HK-2 (cell line): ENCODE measurements at regions not wholly inside any gene's neighbourhood (a gene's known extent, or its start where the extent isn't known, plus 50 kb on each side); places are given as distances from the start of the nearest gene placed in this dataset.
"Not testable (repeated sequence)": the region's sequence is repeated elsewhere in the genome, so short reads cannot be mapped to it uniquely, and the experiment has no call there.

Experiments used
- DNase-seq: peaks from one replicate; pipeline ENCODE4 v3.0.0-alpha.2; 2018; ENCODE audit not compliant: unreplicated experiment

DNA sequence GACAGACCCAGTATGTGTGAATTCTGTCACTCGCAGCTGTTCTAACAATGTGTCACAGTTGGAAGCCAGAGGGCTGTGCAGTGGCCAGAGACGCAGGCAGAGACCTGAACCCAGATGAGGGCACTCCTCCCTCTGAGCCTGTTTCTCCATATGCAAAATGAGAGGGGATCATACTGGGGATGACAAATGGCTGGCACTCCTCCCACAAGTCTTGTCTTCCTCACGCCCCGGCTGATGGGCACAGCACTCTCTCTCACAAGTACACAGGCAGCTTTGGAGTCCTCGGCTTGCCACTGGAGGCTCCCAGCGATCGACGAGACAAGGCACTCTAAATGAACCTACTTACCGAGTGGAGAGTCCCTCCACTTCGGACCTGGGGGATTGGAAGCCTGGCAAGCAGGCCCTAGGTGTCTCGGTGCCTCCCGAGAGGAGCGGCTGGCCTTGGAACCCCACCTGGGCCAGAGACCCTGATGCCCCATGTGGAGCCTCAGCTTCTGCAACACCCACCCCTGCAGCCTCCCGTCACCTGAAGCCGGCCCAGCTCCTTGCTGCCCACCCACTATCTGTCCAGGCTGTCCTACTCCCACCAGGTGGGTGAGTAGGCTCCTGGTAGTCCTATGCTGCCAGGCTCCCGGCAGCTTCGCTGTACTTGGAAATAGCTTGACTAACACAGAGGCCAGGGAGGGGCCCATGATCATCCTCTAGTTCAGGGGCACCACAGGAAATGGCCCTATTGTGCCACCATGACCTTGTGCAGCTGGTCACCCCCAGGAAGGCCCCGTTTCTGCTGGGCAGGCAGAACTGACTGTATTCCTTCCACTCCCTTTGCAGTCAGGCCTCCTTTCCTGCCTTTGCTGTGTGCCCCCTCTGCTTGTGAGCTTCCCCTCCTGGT is 65.0 kb upstream of the IQSEC1 start:
- DNase-seq = no peak

DNA sequence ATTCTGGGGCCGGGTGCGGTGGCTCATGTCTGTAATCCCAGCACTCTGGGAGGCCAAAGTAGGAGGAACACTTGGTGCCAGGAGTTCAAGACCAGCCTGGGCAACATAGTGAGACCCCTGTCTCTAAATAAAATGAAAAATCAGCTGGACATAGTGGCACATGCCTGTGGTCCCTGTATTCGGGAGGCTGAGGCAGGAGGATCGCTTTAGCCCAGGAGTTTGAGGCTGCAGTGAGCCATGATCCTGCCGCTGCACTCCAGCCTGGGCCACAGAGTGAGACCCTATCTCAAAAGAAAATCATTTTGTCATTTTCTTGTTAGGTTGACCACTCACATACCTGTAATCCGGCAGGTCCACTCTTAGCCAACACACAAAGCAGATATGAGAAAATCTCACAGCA is 63.6 kb upstream of the IQSEC1 start:
- DNase-seq = not testable (repeated sequence)

DNA sequence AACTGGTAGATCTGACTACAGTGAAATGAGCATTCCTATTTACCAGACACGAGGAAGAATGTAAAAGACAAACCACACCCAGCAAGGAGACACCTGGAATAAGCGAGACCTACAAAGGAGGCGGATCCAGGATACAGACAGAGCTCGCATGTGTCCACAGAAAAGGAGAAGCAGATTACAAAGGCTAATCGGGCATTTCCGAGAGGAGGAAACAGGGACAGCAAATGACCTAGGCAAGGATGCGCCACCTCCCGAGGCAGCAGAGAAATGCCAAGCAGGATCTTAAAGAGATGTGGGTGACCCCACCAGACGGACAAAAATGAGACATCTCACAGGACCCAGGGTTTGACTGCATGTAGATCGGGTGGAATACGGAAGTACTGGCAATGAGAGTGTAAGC is 63.2 kb upstream of the IQSEC1 start:
- no peak for DNase-seq

DNA sequence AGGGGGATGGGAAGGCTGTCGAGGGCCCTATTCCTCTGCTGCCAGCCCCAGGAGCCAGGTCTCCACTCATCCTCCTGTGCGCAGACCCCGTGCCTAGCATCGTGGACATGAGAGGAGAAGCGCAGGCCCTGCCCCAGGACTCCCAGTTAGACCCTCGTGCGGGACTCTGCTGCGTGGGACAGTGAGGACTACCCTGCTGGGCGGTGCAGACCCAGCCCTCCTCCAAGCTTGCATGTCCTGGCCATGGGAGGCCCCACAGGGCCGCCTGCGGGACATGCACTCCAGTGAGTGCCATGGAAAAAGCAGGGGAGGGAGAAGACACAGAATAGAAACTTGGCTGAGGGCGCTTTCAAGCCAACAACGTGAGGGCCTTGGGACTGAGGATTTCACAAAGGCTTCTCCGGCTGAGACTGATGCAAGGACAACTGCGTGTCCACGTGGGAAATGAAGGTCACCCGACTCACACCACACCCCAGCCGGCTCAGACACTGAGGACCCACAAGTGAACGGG is 62.6 kb upstream of the IQSEC1 start:
- no peak for DNase-seq

DNA sequence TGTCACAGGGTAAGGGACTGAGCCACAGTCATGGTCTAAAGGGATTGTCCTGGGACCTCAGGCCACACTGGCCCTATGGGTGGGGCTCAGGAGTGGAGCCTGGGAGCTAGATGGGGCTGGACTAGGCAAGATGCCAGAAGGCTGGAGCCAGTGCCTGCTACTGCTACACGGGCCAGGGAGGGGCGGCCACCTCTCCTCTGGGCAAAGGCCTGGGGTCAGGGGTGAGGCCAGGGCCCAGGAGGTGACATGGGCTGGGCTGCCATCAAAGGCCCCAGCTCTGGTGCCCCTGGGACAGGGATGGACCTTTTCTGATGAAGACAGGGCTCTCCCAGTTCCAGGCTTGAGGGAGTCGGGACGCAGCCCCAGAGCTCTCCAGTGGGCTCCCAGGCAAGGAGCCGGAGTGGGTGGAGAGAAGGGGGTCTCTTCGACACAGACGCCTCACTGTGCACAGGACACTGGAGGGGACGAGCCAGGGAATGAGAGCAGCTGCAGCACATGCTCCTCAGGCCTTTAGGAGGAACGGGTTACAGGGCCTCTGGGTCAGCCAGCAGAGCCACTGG is 62.1 kb upstream of the IQSEC1 start:
- DNase-seq = no peak

DNA sequence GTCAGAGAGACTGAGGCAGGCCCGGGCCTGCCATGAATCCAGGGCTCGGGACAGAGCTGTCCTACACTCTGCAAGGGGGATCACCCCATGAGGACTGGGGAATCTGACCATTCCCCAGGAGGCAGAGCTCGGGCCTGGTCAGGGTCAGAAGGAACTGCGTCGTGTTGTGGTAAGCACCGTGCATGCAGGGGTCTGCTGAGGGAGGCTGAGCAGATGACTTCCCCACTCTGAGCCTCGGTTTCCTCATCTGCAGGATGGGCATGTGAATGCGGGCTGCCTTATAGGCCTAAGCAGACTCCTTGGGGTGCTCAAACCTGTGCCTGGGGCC is 61.6 kb upstream of the IQSEC1 start:
- DNase-seq = no peak

DNA sequence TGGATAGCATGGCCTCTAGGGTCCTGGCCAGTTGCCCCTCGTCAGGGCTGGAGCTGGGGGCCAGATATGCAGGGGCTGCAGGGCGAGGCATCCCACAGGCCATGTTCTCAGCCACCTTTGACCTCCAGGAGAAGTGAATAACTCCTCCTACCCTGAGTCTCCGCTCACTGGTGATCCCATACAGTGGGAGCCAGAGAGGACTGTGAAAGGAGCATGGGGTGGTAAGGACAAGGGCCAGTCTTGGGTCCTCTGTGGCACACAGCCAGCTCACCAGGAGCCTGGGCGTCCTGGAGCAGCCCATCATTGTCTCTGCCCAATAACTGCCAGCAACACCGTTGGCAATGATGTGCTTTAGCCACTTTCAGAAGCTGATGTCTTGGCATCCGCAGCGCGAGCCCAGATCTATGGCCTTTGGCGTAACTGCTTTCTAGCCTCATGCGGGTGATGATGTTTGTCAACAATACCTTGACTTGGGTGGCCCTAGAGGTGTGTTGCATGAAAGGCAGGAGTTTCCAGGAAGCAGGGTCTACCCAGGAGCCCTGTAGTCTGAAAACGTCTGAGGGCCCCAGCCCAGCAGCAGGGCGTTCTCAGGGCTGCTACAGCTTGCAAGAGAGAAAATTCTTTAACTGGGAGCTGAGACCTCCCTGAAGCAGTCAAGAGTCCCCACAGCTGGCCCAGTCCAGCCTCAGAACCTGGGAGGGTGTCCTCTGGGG is 61.1 kb upstream of the IQSEC1 start:
- DNase-seq = no peak

DNA sequence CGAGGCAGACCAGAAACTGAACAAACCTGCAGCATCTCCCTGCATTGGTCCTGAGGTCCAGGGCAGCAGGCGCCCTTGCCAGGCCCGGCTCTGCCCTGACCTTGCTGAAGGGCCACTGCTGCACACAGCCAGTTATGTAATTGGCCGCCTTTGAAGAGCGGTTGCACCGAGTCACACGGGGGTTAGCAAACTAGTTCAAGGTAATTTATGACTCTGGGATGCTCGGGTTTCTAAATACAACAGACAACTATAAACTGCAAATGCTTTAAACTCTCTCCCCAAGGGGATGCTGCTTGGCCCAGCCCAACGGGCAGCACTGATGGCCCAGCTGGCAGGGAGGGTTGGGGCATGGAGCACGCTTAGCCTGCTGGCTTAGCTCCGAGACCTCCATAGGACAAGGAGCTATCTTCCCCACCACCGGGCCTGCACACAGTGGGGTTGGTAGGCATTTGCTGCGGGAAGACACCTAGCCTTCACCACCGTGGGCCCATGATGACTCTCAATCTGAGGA is 60.3 kb upstream of the IQSEC1 start:
- no peak for DNase-seq

DNA sequence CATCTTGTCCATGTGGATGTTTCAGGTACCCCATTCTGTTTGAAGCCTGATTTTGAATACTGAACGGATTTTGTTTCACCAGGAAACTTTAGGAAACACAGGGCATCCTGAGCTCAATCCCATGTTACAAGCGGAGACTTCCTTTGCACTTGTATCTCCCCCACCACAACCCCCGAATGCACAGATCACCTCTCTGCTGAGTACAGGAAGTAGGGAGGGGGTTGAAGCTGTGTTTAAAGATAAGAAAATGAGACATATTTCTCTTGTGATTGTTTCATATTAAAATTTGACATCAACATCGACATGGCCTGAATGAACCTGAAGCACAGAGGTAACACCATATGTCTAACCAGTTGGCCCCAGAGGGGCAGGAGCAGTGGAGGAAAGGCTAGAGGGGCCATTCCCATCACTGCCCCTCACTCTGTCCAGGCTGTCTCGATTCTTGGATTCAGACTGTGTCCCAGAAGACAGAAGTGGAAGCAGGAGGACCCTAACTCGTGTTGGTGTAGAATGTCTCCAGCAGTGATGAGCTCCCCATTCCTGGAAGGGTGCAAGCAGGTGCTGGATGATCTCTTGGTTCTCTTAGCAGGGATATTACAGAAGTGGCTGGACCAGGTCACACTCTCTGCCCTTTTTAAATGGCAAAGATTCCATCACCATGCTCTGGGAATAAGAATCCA is 59.6 kb upstream of the IQSEC1 start:
- no peak for DNase-seq

DNA sequence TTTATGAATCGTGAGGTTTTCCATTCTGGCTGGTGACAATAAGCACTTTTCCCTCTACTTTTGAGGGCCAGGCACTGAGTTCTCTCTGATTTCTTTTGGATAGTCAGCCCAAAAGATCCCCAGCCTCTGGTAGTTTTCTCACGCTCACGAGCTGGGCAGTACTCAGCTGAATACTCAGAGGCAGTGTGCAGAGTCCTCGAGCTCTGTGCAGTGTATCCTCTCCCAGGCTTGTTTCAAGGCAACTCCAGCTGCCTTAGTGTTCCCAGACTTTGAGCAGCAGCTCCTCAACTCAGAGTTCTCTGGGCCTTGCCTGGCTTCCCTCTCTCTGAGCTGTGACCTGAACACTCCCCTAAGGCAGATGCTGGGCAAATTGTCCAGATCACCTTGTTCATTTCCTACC is 59.1 kb upstream of the IQSEC1 start:
- DNase-seq = no peak

DNA sequence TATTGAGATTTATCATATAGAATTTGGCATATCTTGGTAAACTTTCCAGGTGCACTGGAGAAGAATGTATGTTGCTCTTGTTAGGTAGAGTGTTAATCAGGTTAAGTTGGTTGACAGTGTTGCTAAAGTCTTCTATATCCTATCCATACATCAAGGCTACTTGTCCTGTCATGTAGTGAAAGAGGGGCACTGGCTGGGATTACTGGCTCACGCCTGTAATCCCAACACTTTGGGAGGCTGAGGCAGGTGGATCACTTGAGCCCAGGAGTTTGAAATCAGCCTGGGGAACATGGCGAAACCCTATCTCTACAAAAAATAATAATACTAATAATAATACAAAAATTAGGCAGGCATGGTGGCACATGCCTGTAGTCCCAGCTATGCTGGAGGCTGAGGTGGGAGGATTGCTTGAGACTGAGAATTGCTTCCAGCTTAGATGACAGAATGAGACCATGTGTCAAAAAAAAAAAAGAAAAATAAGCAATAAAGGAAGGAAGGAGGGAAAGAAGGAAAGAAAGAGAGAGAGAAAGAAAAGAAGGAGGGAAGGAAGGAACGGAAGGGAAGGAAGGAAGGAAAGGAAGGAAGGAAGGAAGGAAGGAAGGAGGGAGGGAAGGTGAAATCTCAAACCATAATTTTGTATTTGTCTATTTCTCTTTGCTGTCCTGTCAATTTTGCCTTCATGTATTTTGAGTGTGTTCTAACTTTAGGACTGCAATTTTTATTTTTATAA is 57.4 kb upstream of the IQSEC1 start:
- no peak for DNase-seq

DNA sequence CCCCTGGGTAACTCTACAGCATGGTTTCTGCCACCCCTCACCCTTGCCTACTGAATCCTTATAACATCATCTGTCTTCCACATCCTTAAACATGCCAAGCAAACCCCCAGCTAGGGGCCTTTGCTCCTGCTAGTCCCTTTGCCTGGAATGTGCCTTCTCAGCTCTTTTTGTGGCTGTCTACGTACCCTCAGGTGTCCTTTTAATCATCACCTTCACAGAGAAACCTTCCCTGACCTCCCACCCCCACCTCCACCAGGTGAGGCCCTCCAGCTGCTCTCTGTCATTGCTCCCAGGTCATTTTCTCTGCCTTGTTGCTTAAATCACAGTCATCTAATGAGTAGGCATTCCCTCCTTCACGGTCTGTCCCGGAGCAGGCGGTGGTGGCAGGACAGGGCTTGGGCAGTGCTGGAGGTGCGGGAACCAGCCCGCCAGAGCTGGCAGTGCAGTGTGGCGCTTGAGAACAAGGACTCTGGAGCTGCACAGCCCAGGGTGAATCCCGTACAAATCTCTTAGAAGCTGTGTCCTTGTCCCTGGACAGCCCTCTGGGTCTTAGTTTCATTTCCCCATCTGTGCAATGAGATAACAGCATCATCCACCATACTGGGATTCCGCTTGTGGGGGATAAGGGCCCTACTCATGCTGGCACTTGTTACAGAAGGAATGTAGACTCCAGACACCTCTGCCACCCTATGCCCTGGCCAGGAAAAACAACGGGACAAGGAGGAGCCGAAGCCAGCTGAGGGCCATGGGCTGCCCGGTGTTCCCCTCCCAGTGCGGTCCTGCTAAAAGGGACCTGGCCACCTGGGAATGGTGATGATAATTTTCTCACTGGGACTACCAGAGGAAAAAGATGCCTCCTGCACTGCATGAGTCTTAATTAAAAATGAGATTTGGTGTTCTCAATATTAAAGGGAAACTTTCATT is 52.1 kb upstream of the IQSEC1 start:
- no peak for DNase-seq

DNA sequence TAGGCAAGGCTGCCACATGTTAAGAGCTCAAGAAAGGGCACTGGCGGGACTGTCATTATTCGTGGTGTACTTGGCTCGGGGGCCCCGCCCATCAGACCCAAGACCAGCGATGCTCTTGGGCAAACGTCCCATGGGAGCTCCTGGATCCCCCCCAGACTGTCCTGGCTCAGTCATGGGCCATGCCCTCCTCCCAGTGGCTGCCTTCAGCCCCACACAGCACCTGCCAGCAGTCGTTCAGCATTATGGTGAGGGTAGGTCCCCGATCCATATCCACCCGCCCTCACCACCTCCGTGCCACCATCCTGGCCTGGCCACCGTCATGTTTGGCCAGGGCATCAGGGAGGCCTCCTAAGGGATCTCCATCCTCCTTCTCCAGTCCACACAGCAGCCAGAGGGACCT is 51.4 kb upstream of the IQSEC1 start:
- no peak for DNase-seq

DNA sequence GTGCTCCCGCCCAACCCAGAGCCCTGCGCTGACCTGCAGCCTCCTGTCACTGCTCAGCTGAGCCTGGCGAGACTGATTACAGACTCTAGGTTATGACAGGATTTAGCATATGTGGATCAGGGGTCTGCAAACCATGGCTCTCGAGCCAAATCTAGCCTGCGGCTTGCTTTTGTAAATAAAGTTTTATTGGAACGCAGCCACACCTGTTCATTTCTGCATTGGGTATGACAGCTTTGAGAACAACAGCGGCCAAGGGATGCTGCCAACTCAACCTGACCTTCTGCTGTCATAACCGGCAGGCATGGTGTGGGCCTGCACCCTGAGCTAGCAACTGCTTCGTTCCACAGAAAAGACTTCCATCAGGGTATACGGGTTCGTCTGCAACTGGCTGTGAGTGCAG is 50.5 kb upstream of the IQSEC1 start:
- DNase-seq = no peak

DNA sequence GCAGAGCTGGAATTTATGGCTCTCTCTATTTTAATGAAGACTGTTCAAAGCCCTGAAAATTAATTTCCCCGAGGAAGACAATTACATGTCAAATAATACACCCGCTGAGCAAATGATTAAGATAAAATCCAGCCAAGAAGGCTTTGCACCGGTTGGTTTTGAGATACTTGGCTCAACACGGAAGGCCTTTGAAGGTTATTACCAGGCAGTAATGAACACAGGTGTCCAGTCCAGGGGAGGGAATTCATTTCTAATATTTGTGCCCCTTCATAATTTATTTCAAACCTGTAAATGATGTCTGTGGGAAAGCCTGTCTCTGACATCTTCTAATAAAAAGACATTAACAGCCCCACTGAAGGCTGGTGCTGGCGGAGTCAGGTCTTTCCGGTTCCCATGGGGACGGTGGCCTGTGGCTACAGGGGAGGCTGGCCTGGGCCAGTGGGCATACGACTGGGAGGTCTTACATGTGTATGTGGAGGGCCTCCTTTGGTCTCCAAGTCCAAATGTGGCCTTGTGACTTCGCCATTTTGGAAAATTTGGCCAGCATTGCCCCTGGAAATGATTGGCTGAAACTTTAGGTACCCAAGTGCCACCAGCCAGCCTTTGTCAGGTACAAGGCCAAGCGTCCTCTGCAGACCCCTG is 49.9 kb upstream of the IQSEC1 start:
- DNase-seq = no peak
